ENCODE measurements at regions not wholly inside any gene's neighbourhood (a gene's known extent, or its start where the extent isn't known, plus 50 kb on each side); places are given as distances from the start of the nearest gene placed in this dataset.
"Not testable (repeated sequence)": the region's sequence is repeated elsewhere in the genome, so short reads cannot be mapped to it uniquely, and the experiment has no call there.

GRCh38 chr10:117492504-117492903, 50.0 kb upstream of the EMX2 start:
- DNase-seq (ENCODE audit: low read depth in 2 of 2, low spot score in 1 of 2), result no peak

GRCh38 chr10:117488004-117488403, 54.5 kb upstream of the EMX2 start:
- no peak for DNase-seq (ENCODE audit: low read depth in 2 of 2, low spot score in 1 of 2)

DNA sequence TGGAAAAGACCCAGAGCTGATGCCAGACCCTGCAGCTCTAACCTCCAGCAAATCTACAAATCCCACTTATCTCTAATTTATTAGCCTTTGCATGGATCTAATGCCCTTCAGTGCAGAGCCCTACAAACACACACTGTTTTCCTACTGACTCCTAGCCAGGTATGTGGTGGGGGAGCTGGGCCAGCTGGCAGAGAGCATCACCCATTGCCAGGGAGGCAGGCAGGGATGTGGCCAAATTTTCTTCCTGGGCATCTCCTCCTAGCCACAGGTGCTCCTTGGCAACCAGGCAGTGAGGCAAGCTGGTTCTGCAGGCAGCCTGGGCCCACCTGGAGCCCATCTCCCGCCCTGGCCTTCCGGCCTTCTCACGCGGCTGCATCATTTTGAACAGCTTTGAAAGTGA, 55.9 kb upstream of the EMX2 start:
- DNase-seq (ENCODE audit: low read depth in 2 of 2, low spot score in 1 of 2), result no peak

DNA sequence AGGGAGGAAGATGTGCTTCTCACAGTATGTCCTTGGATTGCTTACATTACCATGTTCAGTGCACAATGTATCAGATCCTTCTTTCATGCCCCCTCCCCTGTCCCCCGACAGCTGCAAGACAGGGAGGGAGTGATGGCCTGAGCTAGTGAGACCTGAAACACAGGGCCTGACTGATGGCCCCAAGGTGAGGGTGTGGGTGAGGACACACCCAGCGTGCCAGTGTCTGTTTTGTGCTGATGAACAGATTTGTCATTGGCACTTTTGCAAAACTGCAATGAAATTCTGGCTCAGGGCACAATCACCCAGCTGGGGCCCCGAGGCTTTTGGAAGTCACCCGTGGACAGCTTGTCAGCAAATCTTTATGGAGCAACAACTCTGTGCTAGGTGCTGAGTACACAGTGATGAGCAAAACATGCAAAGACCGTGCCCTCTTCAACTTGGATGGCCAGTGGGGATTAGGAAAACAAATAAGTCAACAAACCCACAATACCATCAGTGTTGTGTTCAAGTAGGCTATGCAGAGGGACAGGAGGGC, 59.4 kb upstream of the EMX2 start:
- DNase-seq (ENCODE audit: low read depth in 2 of 2, low spot score in 1 of 2), result no peak

DNA sequence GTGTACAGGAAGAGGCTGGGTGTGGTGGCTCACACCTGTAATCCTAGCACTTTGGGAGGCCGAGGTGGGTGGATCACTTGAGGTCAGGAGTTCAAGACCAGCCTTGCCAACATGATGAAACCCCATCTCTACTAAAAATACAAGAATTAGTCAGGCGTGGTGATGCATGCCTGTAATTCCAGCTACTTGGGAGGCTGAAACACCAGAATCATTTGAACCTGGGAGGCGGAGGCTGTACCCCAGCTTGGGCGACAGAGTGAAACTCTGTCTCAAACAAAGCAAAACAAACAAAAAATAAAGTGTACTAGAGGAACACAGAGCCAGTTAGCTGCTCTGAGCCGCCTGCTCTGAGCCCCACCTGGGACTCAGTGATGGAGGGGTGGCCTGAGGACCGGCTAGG, 61.5 kb upstream of the EMX2 start:
- not testable (repeated sequence) for DNase-seq (ENCODE audit: low read depth in 2 of 2, low spot score in 1 of 2)

- no peak for DNase-seq (ENCODE audit: low read depth in 2 of 2, low spot score in 1 of 2)
Measured at GRCh38 chr10:117480097-117480496, 62.4 kb upstream of the EMX2 start.

GRCh38 chr10:117477961-117478670, 64.4 kb upstream of the EMX2 start:
- DNase-seq (ENCODE audit: low read depth in 2 of 2, low spot score in 1 of 2), result no peak

- no peak for DNase-seq (ENCODE audit: low read depth in 2 of 2, low spot score in 1 of 2)
Measured at GRCh38 chr10:117477211-117477947, 65.2 kb upstream of the EMX2 start.

DNA sequence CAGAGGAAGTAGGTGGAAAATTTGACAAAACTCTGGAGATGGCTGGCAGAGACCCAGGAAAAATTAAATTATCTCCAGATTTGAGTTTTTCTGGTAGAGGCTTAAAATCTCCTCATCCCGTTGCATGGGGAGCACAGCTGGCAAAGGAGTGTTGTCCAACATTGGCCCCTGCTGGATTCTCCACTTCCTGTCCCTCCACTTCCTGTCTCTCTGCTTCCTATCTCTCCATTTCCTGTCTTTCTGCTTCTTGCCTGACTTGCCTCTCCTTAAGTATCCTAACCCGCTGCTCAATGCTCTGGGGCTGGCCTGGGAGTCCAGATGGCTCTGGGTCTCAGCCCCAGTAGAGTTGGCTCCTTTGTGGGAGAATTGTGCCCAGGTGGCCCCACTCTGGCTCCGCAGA, 65.8 kb upstream of the EMX2 start:
- no peak for DNase-seq (ENCODE audit: low read depth in 2 of 2, low spot score in 1 of 2)

DNA sequence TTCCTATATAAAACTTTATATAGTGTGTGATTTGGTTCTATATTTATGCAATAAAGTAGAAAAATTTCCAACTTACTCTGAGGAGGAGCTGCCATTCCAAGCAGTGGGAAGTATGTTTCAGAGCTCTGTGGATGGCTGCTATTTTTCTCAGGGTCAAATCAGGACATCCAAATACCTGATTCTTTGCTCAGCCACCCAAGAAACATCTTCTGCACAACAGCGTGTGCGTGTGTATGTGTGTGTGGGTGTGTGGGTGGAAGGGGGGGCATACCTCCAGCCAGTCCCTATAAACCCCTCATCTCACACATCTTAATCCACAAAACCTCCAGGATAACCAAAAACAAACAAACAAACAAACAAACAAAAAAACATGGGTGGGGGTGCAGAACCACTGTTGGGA, 66.3 kb upstream of the EMX2 start:
- no peak for DNase-seq (ENCODE audit: low read depth in 2 of 2, low spot score in 1 of 2)

DNA sequence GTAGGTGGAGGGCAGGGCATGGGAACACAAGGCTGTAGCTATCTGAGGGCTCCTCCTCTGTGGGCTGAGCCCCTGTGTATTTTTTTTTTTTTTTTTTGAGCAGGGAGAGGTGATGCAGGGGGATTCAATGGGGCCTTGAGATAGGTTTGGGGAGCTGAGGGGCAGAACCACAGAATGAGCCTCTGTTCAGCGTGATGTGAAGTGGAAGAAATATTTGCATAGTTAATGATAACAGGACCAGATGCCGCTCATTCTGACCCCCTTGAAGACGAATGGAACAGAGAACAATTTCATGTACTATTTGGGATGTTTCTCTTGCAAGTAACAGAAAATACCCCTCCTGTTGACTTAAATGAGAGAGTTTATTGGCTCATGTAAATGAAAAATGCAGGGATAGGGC, 69.7 kb upstream of the EMX2 start:
- no peak for DNase-seq (ENCODE audit: low read depth in 2 of 2, low spot score in 1 of 2)

DNA sequence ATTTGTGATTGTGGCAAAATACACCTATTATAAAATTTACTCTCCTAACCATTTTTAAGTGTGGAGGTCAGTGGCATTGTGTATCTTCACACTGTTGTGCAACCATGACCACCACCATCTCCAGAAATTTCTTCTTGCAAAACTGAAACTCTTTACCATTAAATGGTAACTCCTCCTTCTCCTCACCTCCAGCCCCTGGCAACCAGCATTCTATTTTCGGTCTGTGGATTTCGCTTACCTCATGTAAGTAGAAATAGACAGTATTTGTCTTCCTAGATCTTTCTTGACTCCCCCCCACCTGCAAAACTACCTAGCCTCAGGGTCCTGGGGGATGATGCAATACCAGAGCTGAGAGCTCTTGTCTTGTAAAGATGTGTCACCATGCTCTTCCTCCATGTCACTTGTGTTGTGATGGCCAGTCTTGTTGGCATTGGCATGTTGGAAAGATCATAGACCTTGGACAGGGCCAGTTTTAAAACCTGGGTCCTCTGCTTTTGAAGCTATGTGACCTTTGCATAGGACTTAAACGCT, 71.1 kb upstream of the EMX2 start:
- no peak for DNase-seq (ENCODE audit: low read depth in 2 of 2, low spot score in 1 of 2)

DNA sequence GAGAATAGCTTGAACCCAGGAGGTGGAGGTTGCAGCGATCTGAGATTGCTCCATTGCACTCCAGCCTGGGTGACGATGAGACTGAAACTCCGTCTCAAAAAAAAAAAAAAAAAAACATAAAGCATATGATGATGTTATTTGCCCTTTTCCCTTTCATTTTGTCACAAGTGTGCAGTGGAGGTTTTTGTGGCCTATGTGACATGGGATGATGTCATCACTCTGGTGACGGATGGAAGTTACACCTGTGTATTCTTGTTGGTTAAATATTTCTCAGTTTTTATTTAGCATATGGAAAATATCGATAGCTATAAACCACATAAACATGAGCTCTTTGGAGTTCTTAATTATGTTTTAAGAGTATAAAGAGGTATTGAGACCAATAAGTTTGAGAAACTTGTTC, 71.8 kb upstream of the EMX2 start:
- no peak for DNase-seq (ENCODE audit: low read depth in 2 of 2, low spot score in 1 of 2)

DNA sequence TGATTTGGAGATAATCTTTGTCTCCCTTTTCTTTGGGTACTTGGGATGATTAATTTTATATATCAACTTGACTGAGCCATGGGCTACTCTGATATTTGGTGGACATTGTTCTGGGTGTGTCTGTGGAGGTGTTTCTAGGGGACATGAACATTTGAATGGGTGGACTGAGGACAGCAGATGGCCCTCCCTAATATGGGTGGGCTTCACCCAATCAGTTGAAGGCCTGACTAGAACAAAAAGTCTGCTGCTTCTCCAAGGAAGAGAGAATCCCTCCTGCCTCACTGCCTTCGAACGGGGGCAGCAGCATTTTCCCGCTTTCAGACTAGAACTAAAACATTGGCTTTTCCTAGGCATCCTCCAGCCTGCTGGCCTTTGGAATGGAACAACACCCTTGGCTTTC, 73.9 kb upstream of the EMX2 start:
- DNase-seq (ENCODE audit: low read depth in 2 of 2, low spot score in 1 of 2), result no peak

DNA sequence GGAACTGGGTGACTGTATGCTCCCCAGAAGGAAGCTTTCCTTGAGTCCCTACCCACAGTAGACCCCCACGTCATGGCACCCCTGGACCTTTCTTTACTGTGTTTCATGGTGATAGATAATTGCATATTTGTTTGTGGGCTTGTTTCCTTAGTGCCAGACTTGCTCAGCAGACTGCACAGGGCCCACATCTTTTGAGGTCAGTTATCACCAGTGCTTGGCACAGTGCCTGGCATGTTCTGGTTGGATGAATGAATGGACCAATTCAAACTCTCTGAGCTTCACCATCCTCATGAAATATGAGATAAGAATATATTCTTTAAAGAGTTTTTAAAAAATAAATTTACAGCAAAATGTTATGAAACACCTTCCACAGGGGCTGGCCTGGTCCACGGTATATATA, 78.4 kb upstream of the EMX2 start:
- DNase-seq (ENCODE audit: low read depth in 2 of 2, low spot score in 1 of 2), result no peak

- DNase-seq (ENCODE audit: low read depth in 2 of 2, low spot score in 1 of 2), result no peak
Measured at GRCh38 chr10:117463545-117463920, 79.0 kb upstream of the EMX2 start.

GRCh38 chr10:117462816-117463544, 79.6 kb upstream of the EMX2 start:
- no peak for DNase-seq (ENCODE audit: low read depth in 2 of 2, low spot score in 1 of 2)

DNA sequence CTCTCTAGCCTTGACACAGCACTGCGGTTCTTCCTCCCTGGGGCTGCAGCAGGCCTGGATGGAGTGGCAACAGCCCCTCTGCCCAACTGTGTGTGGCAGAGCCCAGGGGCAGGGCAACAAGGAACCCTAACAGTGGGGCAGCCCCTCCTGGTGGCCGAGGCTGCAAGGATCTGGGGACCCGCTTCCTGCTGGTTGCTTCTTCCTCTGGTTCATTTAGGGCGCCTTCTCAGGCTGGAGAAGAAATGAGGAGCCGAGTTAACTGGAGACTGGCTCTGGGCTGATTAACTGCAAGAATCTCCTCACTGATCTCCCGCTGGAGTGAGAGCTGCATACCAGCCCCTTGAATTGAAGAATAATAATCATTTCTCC, 80.1 kb upstream of the EMX2 start:
- no peak for DNase-seq (ENCODE audit: low read depth in 2 of 2, low spot score in 1 of 2)

DNA sequence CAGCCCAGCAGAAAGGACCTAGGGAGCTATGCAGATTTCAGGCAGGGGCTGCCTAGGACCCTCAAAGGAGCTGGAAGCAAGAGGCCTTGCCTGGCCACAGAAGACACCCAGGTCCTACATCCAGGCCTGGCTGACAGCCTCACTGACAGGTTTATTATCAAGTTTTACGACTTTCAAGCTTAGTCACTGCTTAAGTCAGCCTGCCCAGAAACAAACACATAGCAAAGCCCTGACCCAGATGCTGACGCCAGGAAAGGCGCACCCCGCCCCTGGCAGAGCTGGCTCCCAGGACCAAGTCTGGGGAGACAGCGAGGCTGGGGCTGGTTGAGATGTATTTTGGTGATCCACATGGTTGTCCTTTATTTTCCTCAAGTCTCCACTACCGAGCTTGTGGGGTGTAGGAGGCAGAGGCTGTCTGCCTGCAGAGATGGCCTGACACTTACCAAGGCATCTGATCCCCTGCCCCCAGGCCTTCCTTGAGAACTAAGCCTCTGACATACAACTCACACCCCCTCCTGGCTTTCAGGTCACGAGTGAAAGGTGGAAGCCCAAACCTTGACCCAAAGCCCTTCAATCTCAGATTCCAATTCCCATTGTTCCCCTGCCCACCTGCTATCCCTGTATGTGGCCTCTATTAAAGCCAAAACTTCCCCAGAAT, 80.7 kb upstream of the EMX2 start:
- DNase-seq (ENCODE audit: low read depth in 2 of 2, low spot score in 1 of 2), result no peak

- DNase-seq (ENCODE audit: low read depth in 2 of 2, low spot score in 1 of 2), result no peak
Measured at GRCh38 chr10:117460846-117461765, 81.4 kb upstream of the EMX2 start.
